ENCODE measurements at regions not wholly inside any gene's neighbourhood (a gene's known extent, or its start where the extent isn't known, plus 50 kb on each side); places are given as distances from the start of the nearest gene placed in this dataset.

DNA sequence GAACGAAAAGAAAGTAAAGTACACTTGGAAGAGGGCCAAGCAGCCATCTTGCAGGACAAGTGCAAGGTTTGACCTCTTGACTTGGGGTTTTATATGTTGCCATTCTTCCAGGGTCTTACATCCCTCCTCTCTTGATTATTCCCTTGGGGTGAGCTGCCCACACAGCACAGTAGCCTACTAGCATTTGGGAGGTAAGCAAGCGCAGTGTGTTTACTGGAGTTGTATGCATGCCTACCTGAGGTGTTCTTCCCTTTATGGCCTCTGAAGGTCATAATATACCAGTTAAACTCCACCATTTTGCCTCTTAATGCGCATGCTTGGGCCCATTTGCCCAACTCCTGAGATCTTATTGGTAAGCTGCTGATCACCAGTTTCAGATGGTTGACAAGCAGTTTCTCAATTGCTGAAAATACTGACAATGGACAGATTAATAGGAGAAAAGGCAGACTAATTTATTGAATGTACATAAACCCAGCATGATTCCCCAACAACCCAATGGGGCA, 173.8 kb upstream of the SLC30A5 start:
- H3K4me3 ChIP-seq (ENCODE audit: low read depth, low read length), result no peak overlapping the region
- H3K36me3 ChIP-seq (ENCODE audit: control insufficient read depth, insufficient read depth, low read length), result no peaks in the 10 kb centered on the region
- ChIA-PET CTCF (interaction anchor here (0.9 kb wide), 1 partner anchor 12 kb away, joined by 3 read pairs; no protein-coding TSS in a partner anchor), POLR2A (no interaction called here)
- peaks cover 3% of the 10 kb centered on the region; the same call in 1 of the 2 replicates for H3K27me3 ChIP-seq (ENCODE audit: control insufficient read depth, insufficient read depth, low read length)
- TF ChIP-seq, protein P1, sequence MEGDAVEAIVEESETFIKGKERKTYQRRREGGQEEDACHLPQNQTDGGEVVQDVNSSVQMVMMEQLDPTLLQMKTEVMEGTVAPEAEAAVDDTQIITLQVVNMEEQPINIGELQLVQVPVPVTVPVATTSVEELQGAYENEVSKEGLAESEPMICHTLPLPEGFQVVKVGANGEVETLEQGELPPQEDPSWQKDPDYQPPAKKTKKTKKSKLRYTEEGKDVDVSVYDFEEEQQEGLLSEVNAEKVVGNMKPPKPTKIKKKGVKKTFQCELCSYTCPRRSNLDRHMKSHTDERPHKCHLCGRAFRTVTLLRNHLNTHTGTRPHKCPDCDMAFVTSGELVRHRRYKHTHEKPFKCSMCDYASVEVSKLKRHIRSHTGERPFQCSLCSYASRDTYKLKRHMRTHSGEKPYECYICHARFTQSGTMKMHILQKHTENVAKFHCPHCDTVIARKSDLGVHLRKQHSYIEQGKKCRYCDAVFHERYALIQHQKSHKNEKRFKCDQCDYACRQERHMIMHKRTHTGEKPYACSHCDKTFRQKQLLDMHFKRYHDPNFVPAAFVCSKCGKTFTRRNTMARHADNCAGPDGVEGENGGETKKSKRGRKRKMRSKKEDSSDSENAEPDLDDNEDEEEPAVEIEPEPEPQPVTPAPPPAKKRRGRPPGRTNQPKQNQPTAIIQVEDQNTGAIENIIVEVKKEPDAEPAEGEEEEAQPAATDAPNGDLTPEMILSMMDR (IDR thresholded peaks at IDR 0.05; ENCODE audit: insufficient read depth, low read depth, low read length), result no peak
- no peak for DNase-seq (ENCODE audit: low read depth)

DNA sequence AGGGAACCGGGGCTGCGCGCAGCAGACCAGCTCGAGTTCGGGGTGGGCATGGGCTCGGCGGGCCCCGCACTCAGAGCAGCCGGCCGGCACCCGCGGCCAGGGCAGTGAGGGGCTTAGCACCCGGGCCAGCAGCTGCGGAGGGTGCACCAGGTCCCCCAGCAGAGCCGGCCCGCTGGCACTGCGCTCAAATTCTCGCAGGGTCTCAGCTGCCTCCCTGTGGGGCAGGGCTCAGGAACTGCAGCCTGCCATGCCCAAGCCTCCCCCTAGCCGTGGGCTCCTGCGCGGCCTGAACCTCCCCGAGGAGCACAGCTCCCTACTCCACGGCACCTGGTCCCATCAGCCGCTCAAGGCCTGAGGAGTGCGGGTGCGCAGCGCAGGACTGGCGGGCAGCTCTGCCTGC, 172.9 kb upstream of the SLC30A5 start:
- Histone ChIP-seq H3K36me3 (ENCODE audit: control insufficient read depth, insufficient read depth, low read length) (no peaks in the 10 kb centered on the region), H3K27me3 (ENCODE audit: control insufficient read depth, insufficient read depth, low read length) (peaks cover 3% of the 10 kb centered on the region; the same call in 1 of the 2 replicates), H3K4me3 (ENCODE audit: low read depth, low read length) (no peak overlapping the region)
- TF ChIP-seq, protein P1 (IDR thresholded peaks at IDR 0.05; ENCODE audit: insufficient read depth, low read depth, low read length), result no peak
- no peak for DNase-seq (ENCODE audit: low read depth)
- ChIA-PET POLR2A (no interaction called here), CTCF (no interaction called here)

DNA sequence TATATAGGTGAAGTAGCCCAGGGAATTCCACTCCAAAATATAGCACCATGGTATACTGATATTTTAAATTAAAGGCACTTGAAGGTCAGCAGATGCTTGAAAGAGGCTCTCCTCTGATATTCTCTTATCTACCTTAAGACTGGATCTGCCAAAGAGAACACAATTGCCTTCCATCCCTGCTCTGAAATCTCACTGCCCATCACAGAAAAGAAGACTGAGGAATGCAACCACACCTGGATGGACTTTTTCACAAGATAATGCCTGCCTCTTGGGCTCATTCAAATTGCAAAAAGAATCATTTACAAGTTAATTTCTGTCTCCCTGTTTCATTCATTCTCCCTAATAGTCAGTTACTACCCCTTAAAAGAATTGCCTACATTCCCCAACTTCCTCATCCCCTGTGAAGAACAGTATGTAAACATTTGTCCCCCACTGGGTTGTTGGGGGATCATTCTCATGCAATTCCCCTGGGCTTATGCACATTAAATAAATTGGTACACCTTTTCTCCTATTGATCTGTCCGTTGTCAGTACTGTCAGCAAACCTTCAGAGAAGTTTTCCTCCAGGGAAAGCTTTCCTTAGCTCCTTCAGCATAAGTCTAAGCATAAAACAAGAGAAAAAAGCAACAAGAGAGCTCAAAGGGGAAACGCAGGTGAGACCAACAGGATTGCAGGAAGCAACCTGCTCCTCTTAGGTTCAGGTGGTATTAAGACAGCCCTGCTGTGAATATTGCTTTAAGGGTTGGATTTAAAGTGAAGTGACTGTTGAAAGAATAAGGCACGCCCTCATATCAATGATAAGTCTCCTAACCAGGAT, 171.4 kb upstream of the SLC30A5 start:
- H3K4me3 ChIP-seq (ENCODE audit: low read depth, low read length), result no peak overlapping the region
- peaks cover 3% of the 10 kb centered on the region; the same call in 1 of the 2 replicates for H3K27me3 ChIP-seq (ENCODE audit: control insufficient read depth, insufficient read depth, low read length)
- ChIA-PET POLR2A (interaction anchor here (0.6 kb wide), 1 partner anchor 211 kb away, joined by 4 read pairs; no protein-coding TSS in a partner anchor), CTCF (no interaction called here)
- H3K36me3 ChIP-seq (ENCODE audit: control insufficient read depth, insufficient read depth, low read length), result no peaks in the 10 kb centered on the region
- TF ChIP-seq, protein P1 (IDR thresholded peaks at IDR 0.05; ENCODE audit: insufficient read depth, low read depth, low read length), result no peak
- no peak for DNase-seq (ENCODE audit: low read depth)

DNA sequence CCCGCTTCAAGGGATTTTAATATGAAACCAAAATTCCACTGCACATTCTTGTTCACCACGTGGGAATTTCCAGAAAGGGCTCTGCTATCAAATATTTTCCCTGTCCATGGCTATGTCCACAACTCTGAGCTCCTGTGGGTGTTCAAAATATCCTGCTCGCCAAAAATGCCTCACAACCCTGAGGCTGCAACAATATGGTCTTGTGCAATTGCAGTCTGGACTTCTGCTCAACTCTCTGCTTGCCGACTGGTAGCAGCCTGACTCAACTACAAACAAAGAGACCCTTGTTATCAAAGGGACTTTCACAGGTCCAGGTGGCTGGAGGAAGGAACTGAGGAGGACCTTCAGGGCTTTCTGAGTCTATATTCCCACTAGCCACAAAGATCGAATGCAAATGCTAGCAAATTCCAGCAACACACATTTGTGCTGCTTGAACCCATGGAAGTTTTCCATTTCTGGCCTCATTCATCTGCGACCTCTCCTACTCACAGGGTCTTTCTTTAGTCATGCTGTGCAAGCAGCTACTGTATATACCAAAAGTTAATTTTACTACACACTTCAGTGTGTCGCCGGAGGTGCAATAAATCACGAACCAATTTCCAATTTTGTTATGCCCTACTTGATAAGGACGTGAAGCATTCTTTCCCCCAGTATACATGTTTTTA, 169.2 kb upstream of the SLC30A5 start:
- H3K4me3 ChIP-seq (ENCODE audit: low read depth, low read length), result no peak overlapping the region
- H3K36me3 ChIP-seq (ENCODE audit: control insufficient read depth, insufficient read depth, low read length), result no peaks in the 10 kb centered on the region
- H3K27me3 ChIP-seq (ENCODE audit: control insufficient read depth, insufficient read depth, low read length), result peaks cover 3% of the 10 kb centered on the region; the same call in 1 of the 2 replicates
- DNase-seq (ENCODE audit: low read depth), result peak; percentile 77
- TF ChIP-seq, protein P1 (IDR thresholded peaks at IDR 0.05; ENCODE audit: insufficient read depth, low read depth, low read length), result no peak
- POLR2A ChIA-PET, result interaction anchor here (0.7 kb wide), 1 partner anchor 197 kb away, joined by 3 read pairs; no protein-coding TSS in a partner anchor
- CTCF ChIA-PET, result no interaction called here

DNA sequence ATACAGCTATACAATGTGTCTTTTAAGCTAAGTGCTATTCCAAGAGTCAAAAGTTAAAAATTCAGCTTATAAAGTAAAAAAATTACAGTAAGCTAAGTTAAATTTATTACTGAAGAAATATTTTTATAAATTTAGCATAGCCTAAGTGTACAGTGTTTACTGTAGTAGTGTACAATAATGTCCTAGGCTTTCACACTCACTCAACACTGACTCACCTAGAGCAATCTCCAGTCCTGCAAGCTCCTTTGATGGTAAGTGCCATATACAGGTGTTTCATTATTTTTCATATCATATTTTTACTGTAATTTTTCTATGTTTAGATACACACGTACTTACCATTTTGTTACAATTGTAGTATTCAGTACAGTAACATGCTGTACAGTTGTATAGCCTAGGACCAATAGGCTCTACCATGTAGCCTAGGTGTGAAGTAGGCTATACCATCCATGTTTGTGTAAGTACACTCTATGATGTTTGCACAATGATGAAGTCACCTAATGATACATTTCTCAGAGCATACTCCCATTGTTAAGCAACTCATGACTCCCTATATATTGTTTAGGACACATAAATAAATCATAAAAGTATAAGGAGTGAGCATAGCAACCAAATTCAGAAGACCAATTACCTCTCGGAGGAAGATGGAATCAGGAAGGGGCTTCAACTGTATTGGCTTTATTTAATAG, 165.1 kb upstream of the SLC30A5 start:
- CTCF ChIA-PET, result no interaction called here

More for the DNA sequence above, 165.1 kb upstream of the SLC30A5 start:
- Histone ChIP-seq H3K36me3 (ENCODE audit: control insufficient read depth, insufficient read depth, low read length) (no peaks in the 10 kb centered on the region), H3K27me3 (ENCODE audit: control insufficient read depth, insufficient read depth, low read length) (no peaks in the 10 kb centered on the region), H3K4me3 (ENCODE audit: low read depth, low read length) (no peak overlapping the region)
- no peak for DNase-seq (ENCODE audit: low read depth)
- POLR2A ChIA-PET, result no interaction called here
- TF ChIP-seq, protein P1 (IDR thresholded peaks at IDR 0.05; ENCODE audit: insufficient read depth, low read depth, low read length), result no peak

Measured in BJ (cell line).